ENCODE measurements at regions not wholly inside any gene's neighbourhood (a gene's known extent, or its start where the extent isn't known, plus 50 kb on each side); places are given as distances from the start of the nearest gene placed in this dataset.

DNA sequence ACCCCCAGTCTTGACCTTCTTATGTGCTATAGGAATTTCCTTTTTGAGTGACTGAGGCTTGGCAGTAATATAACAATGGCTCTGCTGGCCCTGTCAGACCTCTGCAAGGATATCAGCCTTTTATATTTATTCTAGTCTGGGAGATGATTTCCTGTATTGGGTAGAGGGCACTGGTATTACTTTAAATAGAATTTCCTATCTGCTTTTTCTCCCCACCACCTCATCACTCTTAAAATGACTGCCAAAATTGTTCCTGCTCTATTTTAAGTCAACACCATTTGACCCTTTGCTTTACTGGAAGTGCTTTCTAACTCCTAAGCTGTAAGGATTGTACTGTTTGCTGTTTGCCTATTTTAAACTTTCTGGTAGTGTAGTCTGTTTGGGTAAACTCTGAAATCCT is 658.4 kb upstream of the FSHR start:
- Histone ChIP-seq H3K4me1 (ENCODE audit: control insufficient read depth in 5 of 5, insufficient read depth in 5 of 5, low read length in 5 of 5) (no peaks in the 10 kb centered on the region), H3K27me3 (ENCODE audit: control insufficient read depth in 5 of 5, insufficient read depth in 4 of 5, low read length in 5 of 5) (no peaks in the 10 kb centered on the region), H3K27ac (ENCODE audit: low read depth, low read length) (no peak overlapping the region), H3K4me3 (ENCODE audit: low read depth in 1 of 5, low read length in 5 of 5) (no peak overlapping the region), H3K9ac (ENCODE audit: low read length in 5 of 5) (no peak overlapping the region), H3K9me3 (ENCODE audit: control insufficient read depth in 5 of 5, low read length in 5 of 5) (no peaks in the 10 kb centered on the region), H3K36me3 (ENCODE audit: control insufficient read depth in 5 of 5, insufficient read depth in 5 of 5, low read length in 5 of 5) (no peaks in the 10 kb centered on the region)

- H3K9me3 ChIP-seq (ENCODE audit: control insufficient read depth in 5 of 5, low read length in 5 of 5): no peaks in the 10 kb centered on the region
- no peak overlapping the region for H3K4me3 ChIP-seq (ENCODE audit: low read depth in 1 of 5, low read length in 5 of 5)
- no peaks in the 10 kb centered on the region for H3K27me3 ChIP-seq (ENCODE audit: control insufficient read depth in 5 of 5, insufficient read depth in 4 of 5, low read length in 5 of 5)
- no peak overlapping the region for H3K27ac ChIP-seq (ENCODE audit: low read depth, low read length)
- no peak overlapping the region for H3K9ac ChIP-seq (ENCODE audit: low read length in 5 of 5)
- H3K4me1 ChIP-seq (ENCODE audit: control insufficient read depth in 5 of 5, insufficient read depth in 5 of 5, low read length in 5 of 5): no peaks in the 10 kb centered on the region
- no peaks in the 10 kb centered on the region for H3K36me3 ChIP-seq (ENCODE audit: control insufficient read depth in 5 of 5, insufficient read depth in 5 of 5, low read length in 5 of 5)
These were observed 657.2 kb upstream of the FSHR start for GRCh38 chr2:49811502-49811901.

DNA sequence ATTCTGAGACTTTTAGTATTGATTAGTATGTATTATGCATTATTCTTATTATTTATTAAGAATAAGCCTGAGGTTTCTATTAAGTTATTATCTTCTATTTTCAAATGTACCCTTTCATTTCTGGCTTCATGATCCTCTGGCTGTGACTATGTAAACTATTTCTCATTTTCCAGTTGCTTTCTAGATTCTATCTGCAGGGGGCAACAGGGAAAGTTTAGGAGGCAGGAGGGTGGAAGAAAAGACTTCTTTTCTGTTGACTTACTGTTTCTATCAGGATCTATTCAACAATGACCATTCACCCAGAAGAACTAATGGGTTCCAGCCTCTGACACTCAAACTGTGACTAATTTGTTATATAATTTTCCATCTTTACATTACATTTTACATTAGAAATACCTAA is 653.4 kb upstream of the FSHR start:
- no peaks in the 10 kb centered on the region for H3K27me3 ChIP-seq (ENCODE audit: control insufficient read depth in 5 of 5, insufficient read depth in 4 of 5, low read length in 5 of 5)
- peaks cover 0 to 9% (median 0%) of the 10 kb centered on the region in 5 donors for H3K9me3 ChIP-seq (ENCODE audit: control insufficient read depth in 5 of 5, low read length in 5 of 5)
- no peak overlapping the region for H3K9ac ChIP-seq (ENCODE audit: low read length in 5 of 5)
- no peaks in the 10 kb centered on the region for H3K4me1 ChIP-seq (ENCODE audit: control insufficient read depth in 5 of 5, insufficient read depth in 5 of 5, low read length in 5 of 5)
- H3K36me3 ChIP-seq (ENCODE audit: control insufficient read depth in 5 of 5, insufficient read depth in 5 of 5, low read length in 5 of 5): no peaks in the 10 kb centered on the region
- no peak overlapping the region for H3K27ac ChIP-seq (ENCODE audit: low read depth, low read length)
- no peak overlapping the region for H3K4me3 ChIP-seq (ENCODE audit: low read depth in 1 of 5, low read length in 5 of 5)

GRCh38 chr2:49804111-49804510 is 649.8 kb upstream of the FSHR start:
- Histone ChIP-seq H3K27me3 (ENCODE audit: control insufficient read depth in 5 of 5, insufficient read depth in 4 of 5, low read length in 5 of 5) (no peaks in the 10 kb centered on the region), H3K4me3 (ENCODE audit: low read depth in 1 of 5, low read length in 5 of 5) (no peak overlapping the region), H3K27ac (ENCODE audit: low read depth, low read length) (no peak overlapping the region), H3K4me1 (ENCODE audit: control insufficient read depth in 5 of 5, insufficient read depth in 5 of 5, low read length in 5 of 5) (no peaks in the 10 kb centered on the region), H3K36me3 (ENCODE audit: control insufficient read depth in 5 of 5, insufficient read depth in 5 of 5, low read length in 5 of 5) (no peaks in the 10 kb centered on the region), H3K9ac (ENCODE audit: low read length in 5 of 5) (no peak overlapping the region), H3K9me3 (ENCODE audit: control insufficient read depth in 5 of 5, low read length in 5 of 5) (peaks cover 0 to 9% (median 2%) of the 10 kb centered on the region in 5 donors)

GRCh38 chr2:49801898-49802450 is 647.7 kb upstream of the FSHR start:
- no peak overlapping the region for H3K9ac ChIP-seq (ENCODE audit: low read length in 5 of 5)
- H3K27ac ChIP-seq (ENCODE audit: low read depth, low read length): no peak overlapping the region
- H3K4me3 ChIP-seq (ENCODE audit: low read depth in 1 of 5, low read length in 5 of 5): no peak overlapping the region
- H3K36me3 ChIP-seq (ENCODE audit: control insufficient read depth in 5 of 5, insufficient read depth in 5 of 5, low read length in 5 of 5): no peaks in the 10 kb centered on the region
- no peaks in the 10 kb centered on the region for H3K27me3 ChIP-seq (ENCODE audit: control insufficient read depth in 5 of 5, insufficient read depth in 4 of 5, low read length in 5 of 5)
- H3K4me1 ChIP-seq (ENCODE audit: control insufficient read depth in 5 of 5, insufficient read depth in 5 of 5, low read length in 5 of 5): no peaks in the 10 kb centered on the region
- H3K9me3 ChIP-seq (ENCODE audit: control insufficient read depth in 5 of 5, low read length in 5 of 5): peaks cover 0 to 9% (median 2%) of the 10 kb centered on the region in 5 donors

- H3K9ac ChIP-seq (ENCODE audit: low read length in 5 of 5): no peak overlapping the region
- H3K9me3 ChIP-seq (ENCODE audit: control insufficient read depth in 5 of 5, low read length in 5 of 5): peaks cover 0 to 6% (median 4%) of the 10 kb centered on the region in 5 donors
- no peaks in the 10 kb centered on the region for H3K36me3 ChIP-seq (ENCODE audit: control insufficient read depth in 5 of 5, insufficient read depth in 5 of 5, low read length in 5 of 5)
- H3K4me3 ChIP-seq (ENCODE audit: low read depth in 1 of 5, low read length in 5 of 5): no peak overlapping the region
- no peak overlapping the region for H3K27ac ChIP-seq (ENCODE audit: low read depth, low read length)
- no peaks in the 10 kb centered on the region for H3K4me1 ChIP-seq (ENCODE audit: control insufficient read depth in 5 of 5, insufficient read depth in 5 of 5, low read length in 5 of 5)
- H3K27me3 ChIP-seq (ENCODE audit: control insufficient read depth in 5 of 5, insufficient read depth in 4 of 5, low read length in 5 of 5): no peaks in the 10 kb centered on the region
These were observed 644.3 kb upstream of the FSHR start for GRCh38 chr2:49798570-49798969.

GRCh38 chr2:49796266-49796665 is 642.0 kb upstream of the FSHR start:
- no peaks in the 10 kb centered on the region for H3K27me3 ChIP-seq (ENCODE audit: control insufficient read depth in 5 of 5, insufficient read depth in 4 of 5, low read length in 5 of 5)
- H3K4me1 ChIP-seq (ENCODE audit: control insufficient read depth in 5 of 5, insufficient read depth in 5 of 5, low read length in 5 of 5): no peaks in the 10 kb centered on the region
- no peak overlapping the region for H3K4me3 ChIP-seq (ENCODE audit: low read depth in 1 of 5, low read length in 5 of 5)
- H3K9ac ChIP-seq (ENCODE audit: low read length in 5 of 5): no peak overlapping the region
- H3K9me3 ChIP-seq (ENCODE audit: control insufficient read depth in 5 of 5, low read length in 5 of 5): peaks cover 0 to 4% (median 0%) of the 10 kb centered on the region in 5 donors
- no peak overlapping the region for H3K27ac ChIP-seq (ENCODE audit: low read depth, low read length)
- H3K36me3 ChIP-seq (ENCODE audit: control insufficient read depth in 5 of 5, insufficient read depth in 5 of 5, low read length in 5 of 5): no peaks in the 10 kb centered on the region

DNA sequence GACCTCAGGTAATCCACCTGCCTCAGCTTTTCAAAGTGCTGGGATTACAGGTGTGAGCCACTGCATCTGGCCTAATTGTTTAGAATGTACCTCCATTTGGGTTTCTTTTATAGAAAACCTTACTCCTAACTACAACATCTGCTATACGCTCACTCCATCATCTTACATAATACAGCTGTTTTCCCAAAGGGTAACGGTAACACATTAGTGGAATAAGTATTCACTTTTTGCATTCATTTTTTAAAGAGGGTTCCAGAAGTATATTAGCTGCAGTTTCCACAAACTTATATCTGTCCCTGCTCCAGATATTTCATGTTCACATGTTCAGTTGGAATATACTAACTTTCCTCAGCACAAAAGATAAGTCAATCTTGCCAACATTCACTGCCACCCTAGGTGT is 640.1 kb upstream of the FSHR start:
- Histone ChIP-seq H3K4me1 (ENCODE audit: control insufficient read depth in 5 of 5, insufficient read depth in 5 of 5, low read length in 5 of 5) (no peaks in the 10 kb centered on the region), H3K9me3 (ENCODE audit: control insufficient read depth in 5 of 5, low read length in 5 of 5) (peaks cover 0 to 4% (median 0%) of the 10 kb centered on the region in 5 donors), H3K9ac (ENCODE audit: low read length in 5 of 5) (no peak overlapping the region), H3K4me3 (ENCODE audit: low read depth in 1 of 5, low read length in 5 of 5) (no peak overlapping the region), H3K36me3 (ENCODE audit: control insufficient read depth in 5 of 5, insufficient read depth in 5 of 5, low read length in 5 of 5) (no peaks in the 10 kb centered on the region), H3K27ac (ENCODE audit: low read depth, low read length) (no peak overlapping the region), H3K27me3 (ENCODE audit: control insufficient read depth in 5 of 5, insufficient read depth in 4 of 5, low read length in 5 of 5) (no peaks in the 10 kb centered on the region)

- Histone ChIP-seq H3K4me3 (ENCODE audit: low read depth in 1 of 5, low read length in 5 of 5) (no peak overlapping the region), H3K9ac (ENCODE audit: low read length in 5 of 5) (no peak overlapping the region), H3K4me1 (ENCODE audit: control insufficient read depth in 5 of 5, insufficient read depth in 5 of 5, low read length in 5 of 5) (no peaks in the 10 kb centered on the region), H3K36me3 (ENCODE audit: control insufficient read depth in 5 of 5, insufficient read depth in 5 of 5, low read length in 5 of 5) (no peaks in the 10 kb centered on the region), H3K27ac (ENCODE audit: low read depth, low read length) (no peak overlapping the region), H3K27me3 (ENCODE audit: control insufficient read depth in 5 of 5, insufficient read depth in 4 of 5, low read length in 5 of 5) (no peaks in the 10 kb centered on the region), H3K9me3 (ENCODE audit: control insufficient read depth in 5 of 5, low read length in 5 of 5) (no peaks in the 10 kb centered on the region)
These were observed 634.0 kb upstream of the FSHR start for GRCh38 chr2:49788300-49788699.

DNA sequence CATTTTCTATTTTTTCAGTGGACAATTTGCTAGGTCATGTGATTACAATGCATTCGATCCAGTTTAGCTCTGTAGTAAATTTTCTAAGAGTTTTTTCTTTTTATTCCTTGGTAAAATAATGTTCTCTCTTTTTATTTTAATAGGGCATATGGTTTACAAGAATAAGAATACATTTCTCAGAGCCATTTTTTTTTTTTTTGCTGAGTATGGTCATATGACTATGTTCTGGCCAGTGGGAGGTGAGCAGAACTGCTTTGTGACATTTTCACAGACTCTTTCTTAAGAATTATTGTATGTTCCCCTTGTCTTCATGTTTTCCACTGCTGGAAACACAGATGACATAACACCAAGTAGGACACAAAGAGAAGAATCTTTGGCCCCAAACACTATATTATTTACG is 626.6 kb upstream of the FSHR start:
- H3K27me3 ChIP-seq (ENCODE audit: control insufficient read depth in 5 of 5, insufficient read depth in 4 of 5, low read length in 5 of 5): no peaks in the 10 kb centered on the region
- no peak overlapping the region for H3K27ac ChIP-seq (ENCODE audit: low read depth, low read length)
- no peaks in the 10 kb centered on the region for H3K36me3 ChIP-seq (ENCODE audit: control insufficient read depth in 5 of 5, insufficient read depth in 5 of 5, low read length in 5 of 5)
- no peaks in the 10 kb centered on the region for H3K4me1 ChIP-seq (ENCODE audit: control insufficient read depth in 5 of 5, insufficient read depth in 5 of 5, low read length in 5 of 5)
- no peak overlapping the region for H3K4me3 ChIP-seq (ENCODE audit: low read depth in 1 of 5, low read length in 5 of 5)
- no peak overlapping the region for H3K9ac ChIP-seq (ENCODE audit: low read length in 5 of 5)
- no peaks in the 10 kb centered on the region for H3K9me3 ChIP-seq (ENCODE audit: control insufficient read depth in 5 of 5, low read length in 5 of 5)

Measured in subcutaneous abdominal adipose tissue (tissue), 5 donors.